ENCODE measurements at regions not wholly inside any gene's neighbourhood (a gene's known extent, or its start where the extent isn't known, plus 50 kb on each side); places are given as distances from the start of the nearest gene placed in this dataset.

GRCh38 chrX:117508021-117508420, 608.6 kb downstream of the KLHL13 start:
- H2AFZ ChIP-seq (ENCODE audit: low read length), result no peak overlapping the region
- H3K9ac ChIP-seq (ENCODE audit: extremely low read depth, insufficient read length, low read length), result no peak overlapping the region
- H2BK15ac ChIP-seq (ENCODE audit: low read depth, low read length), result no peak overlapping the region
- H2BK12ac ChIP-seq (ENCODE audit: insufficient read length, low read depth, low read length), result no peak overlapping the region
- H4K91ac ChIP-seq (ENCODE audit: insufficient read length, low read depth, low read length), result no peak overlapping the region
- no peaks in the 10 kb centered on the region for H3K4me1 ChIP-seq (ENCODE audit: insufficient read depth, low read length)
- no peak overlapping the region for H3K23ac ChIP-seq (ENCODE audit: insufficient read length, low read depth, low read length)
- no peak overlapping the region for H3K14ac ChIP-seq (ENCODE audit: insufficient read depth, low read length)
- no peak overlapping the region for H3K4me2 ChIP-seq (ENCODE audit: insufficient read depth, insufficient read length, low read length)
- no peaks in the 10 kb centered on the region for H3K79me2 ChIP-seq (ENCODE audit: insufficient read depth, low read length)
- no peak overlapping the region for H3K18ac ChIP-seq (ENCODE audit: insufficient read length, low read depth, low read length)
- Mint-ChIP-seq H3K36me3 (ENCODE audit: insufficient read depth in 1 of 3, low read depth in 3 of 3) (peaks cover 4 to 5% (median 5%) of the 10 kb centered on the region in 3 experiments; a peak in 6 of 7 replicates), H3K4me1 (peaks cover 0 to 2% of the 10 kb centered on the region in 2 experiments; a peak in 1 of 4 replicates), H3K4me3 (no peak overlapping the region), H3K9me3 (peaks cover 9 to 11% of the 10 kb centered on the region in 2 experiments; a peak in 4 of 5 replicates), H3K27me3 (ENCODE audit: low read depth) (no peaks in the 10 kb centered on the region), H3K27ac (no peak overlapping the region)
- no peak overlapping the region for H2AK5ac ChIP-seq (ENCODE audit: insufficient read length, low read length)
- no peak overlapping the region for H4K8ac ChIP-seq (replicated peaks; ENCODE audit: insufficient read length, low read depth, low read length)
- H3K56ac ChIP-seq (ENCODE audit: insufficient read length, low read depth, low read length), result no peak overlapping the region
- H4K20me1 ChIP-seq (ENCODE audit: control insufficient read depth, insufficient read depth, insufficient read length), result no peaks in the 10 kb centered on the region
- H3K27me3 ChIP-seq (ENCODE audit: insufficient read depth, low read length), result no peaks in the 10 kb centered on the region
- DNase-seq, result no peak
- H4K5ac ChIP-seq (ENCODE audit: insufficient read length, low read depth, low read length), result no peak overlapping the region
- no peak overlapping the region for H2BK5ac ChIP-seq (ENCODE audit: insufficient read length, low read length)
- H3K79me1 ChIP-seq (ENCODE audit: insufficient read depth, low read depth, low read length, poor library complexity, severe bottlenecking), result no peaks in the 10 kb centered on the region
- no peak overlapping the region for H2BK120ac ChIP-seq (ENCODE audit: low read depth, low read length, poor library complexity, severe bottlenecking)
- H3K4ac ChIP-seq (ENCODE audit: low read depth, low read length), result no peak overlapping the region
- H2BK20ac ChIP-seq (ENCODE audit: low read depth, low read length, poor library complexity, severe bottlenecking), result no peak overlapping the region
- no peaks in the 10 kb centered on the region for H3K9me3 ChIP-seq (ENCODE audit: control insufficient read depth, low read depth, low read length)
- WGBS (ENCODE audit: extremely low coverage, insufficient read length, low lambda C conversion rate), result no CpG with 5 or more reads among the region's 2 CpGs
- no peak overlapping the region for H3T11ph ChIP-seq (ENCODE audit: low read length)
- H3K27ac ChIP-seq (ENCODE audit: insufficient read length, low read depth, low read length), result no peak overlapping the region
- H3K23me2 ChIP-seq (ENCODE audit: insufficient read length, low read depth, low read length, poor library complexity, severe bottlenecking), result no peaks in the 10 kb centered on the region
- TF ChIP-seq, protein P1, sequence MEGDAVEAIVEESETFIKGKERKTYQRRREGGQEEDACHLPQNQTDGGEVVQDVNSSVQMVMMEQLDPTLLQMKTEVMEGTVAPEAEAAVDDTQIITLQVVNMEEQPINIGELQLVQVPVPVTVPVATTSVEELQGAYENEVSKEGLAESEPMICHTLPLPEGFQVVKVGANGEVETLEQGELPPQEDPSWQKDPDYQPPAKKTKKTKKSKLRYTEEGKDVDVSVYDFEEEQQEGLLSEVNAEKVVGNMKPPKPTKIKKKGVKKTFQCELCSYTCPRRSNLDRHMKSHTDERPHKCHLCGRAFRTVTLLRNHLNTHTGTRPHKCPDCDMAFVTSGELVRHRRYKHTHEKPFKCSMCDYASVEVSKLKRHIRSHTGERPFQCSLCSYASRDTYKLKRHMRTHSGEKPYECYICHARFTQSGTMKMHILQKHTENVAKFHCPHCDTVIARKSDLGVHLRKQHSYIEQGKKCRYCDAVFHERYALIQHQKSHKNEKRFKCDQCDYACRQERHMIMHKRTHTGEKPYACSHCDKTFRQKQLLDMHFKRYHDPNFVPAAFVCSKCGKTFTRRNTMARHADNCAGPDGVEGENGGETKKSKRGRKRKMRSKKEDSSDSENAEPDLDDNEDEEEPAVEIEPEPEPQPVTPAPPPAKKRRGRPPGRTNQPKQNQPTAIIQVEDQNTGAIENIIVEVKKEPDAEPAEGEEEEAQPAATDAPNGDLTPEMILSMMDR (conservative IDR thresholded peaks at IDR 0.05), result no peak
